HG03565 (cell line): ENCODE measurements at regions not wholly inside any gene's neighbourhood (a gene's known extent, or its start where the extent isn't known, plus 50 kb on each side); places are given as distances from the start of the nearest gene placed in this dataset.

ENCODE experiments used
- ATAC-seq: cut with Tn5 transposase; IDR thresholded peaks from one replicate; pipeline ENCODE4 v1.9.1; 2021; ENCODE audit warnings: mild to moderate bottlenecking, moderate library complexity; ENCODE audit not compliant: unreplicated experiment

DNA sequence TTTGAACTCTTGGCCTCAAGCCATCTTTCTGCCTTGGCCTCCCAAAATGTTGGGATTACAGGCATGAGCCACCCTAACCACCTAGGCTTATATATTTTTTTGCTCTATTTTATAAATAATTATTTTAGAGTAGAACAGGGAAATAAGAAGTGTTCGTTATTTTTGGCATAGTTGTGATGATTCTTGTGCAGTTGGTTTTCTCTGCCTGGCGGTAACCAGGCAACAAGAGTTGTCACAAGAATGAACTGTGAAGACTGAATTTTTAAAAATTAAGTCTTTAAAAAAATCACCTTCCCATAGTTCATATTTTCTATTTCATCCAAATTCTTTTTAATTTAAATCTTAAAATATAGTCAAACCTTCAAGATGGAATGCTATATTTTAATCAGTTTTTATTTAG lies 310.2 kb downstream of the ARL6IP6 start:
- ATAC-seq: no peak

DNA sequence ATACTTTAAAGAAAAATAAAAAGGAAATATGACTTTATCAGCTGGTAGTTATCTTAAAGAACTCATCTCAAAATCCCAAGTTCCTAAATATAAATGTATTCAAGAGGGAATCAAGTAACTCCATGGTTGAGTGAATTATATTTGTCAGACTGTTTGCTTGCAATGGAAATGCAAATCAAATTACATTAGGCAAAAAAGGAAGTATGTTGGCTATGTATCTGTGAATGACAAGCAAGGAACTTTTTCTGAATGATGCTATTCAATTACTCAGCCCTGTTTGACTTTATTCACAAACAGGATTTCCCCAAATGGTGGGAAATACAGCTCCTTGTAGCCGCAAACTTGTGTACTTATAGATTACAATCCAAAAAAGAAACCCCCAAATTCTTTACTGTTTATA lies 309.1 kb downstream of the ARL6IP6 start:
- ATAC-seq: no peak

DNA sequence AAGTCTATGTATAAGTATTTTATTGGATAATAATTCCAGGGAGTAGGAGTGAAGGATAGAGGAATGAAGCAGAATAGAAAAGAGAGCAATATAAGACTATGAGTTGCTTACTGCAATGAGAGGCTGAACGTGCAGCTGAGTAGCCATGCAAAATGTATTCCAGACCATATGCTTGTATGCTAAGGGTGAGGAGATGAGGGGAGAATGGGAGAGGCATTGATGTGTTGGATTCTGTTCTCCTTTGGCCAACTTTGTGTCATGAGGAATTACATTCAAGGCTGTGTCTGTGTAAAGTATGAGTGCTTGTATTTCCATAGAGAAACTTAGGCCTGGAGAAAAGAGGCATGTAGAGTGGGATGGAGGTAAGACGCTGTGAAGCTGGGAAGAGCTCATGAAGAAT lies 301.8 kb downstream of the ARL6IP6 start:
- ATAC-seq: no peak

DNA sequence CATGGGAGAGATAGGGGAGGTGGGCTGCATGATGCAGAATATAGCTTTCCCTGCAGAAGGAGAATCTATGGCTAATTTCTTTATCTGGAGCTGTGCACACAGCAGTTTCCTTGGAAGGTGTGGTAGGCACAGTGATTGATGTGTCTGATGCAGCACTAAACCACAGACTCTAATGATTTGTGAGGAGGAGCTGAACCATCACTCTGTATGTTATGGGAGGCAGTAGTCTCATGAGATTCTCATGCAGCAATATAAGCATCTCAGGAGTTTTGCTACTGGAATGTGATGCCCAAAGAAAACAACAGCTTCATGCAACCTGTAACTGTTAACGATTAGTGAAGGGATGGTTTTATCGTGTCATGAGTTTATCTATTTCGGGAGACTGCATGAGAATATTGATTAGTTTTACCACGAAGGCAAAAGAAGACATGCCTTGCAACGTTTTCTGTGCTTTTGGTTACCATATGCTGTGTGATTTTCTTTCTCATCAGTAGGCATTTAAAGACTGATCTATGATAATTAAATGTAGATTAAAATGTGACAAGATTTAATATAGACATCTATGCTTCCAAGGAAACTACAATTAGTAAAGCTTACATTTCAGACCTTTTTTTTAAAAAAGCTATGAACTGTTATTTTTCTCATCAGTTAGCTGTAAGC lies 286.8 kb downstream of the ARL6IP6 start:
- ATAC-seq: peak; percentile 30

DNA sequence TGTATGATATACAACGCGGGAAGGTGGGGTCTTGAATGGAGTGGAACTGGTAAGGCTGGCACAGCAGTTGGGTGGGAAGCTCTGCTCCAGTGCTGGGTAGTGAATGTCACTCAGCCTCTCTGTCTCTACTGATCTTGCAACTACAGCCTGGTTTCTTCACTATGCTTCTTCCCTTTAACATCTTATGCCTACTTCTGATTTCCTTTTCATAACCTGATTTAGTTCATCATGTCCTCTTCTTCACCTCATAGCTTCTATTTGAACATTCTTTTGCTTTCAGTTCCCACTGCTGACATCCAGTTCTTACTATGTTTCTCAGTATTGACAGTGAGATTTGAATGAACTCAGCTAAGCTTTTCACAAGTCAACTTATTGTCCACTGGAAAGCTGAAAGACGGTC lies 286.2 kb downstream of the ARL6IP6 start:
- ATAC-seq: peak; percentile 55

DNA sequence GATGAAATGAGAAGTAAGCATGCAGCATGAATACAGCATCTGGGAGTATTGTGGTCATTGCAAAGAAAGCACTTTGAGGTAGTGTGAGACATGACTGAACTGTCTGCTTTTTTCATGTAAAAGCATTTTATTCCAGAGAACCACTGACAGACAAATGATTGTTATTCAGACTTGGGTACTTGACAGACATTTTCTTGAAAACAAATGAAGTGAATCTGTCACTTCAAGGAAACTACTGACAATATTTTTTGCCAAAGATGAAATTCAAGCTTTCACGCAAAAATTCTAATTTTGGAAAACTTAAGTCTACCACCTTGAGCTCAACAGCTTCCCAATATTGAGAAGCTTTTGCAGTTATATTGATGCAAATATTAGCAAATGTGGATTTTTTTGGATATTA lies 255.7 kb downstream of the ARL6IP6 start:
- ATAC-seq: no peak

- ATAC-seq: no peak
Observed at GRCh38 chr2:152971685-152972084, 253.3 kb downstream of the ARL6IP6 start.

- ATAC-seq: no peak
Observed at GRCh38 chr2:152962446-152962845, 244.0 kb downstream of the ARL6IP6 start.

DNA sequence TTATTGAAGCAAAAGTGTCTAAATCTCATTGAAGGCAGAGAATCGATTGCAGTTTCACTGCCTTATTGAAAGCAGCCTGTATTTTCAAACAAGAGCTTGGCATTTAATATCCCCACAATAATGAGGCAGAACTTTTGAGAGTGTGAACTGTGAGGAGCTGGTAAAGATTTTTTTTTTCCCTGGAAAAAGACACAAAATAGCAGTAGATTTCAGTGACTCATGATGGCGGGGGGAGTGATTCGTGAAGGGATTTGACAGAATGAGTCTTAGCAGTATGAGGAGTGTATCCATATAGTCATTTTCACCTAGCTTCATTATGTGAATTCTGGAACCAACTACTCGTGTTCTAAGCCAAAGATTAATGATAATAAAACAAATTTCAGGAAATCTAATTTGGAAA lies 242.9 kb downstream of the ARL6IP6 start:
- ATAC-seq: no peak

DNA sequence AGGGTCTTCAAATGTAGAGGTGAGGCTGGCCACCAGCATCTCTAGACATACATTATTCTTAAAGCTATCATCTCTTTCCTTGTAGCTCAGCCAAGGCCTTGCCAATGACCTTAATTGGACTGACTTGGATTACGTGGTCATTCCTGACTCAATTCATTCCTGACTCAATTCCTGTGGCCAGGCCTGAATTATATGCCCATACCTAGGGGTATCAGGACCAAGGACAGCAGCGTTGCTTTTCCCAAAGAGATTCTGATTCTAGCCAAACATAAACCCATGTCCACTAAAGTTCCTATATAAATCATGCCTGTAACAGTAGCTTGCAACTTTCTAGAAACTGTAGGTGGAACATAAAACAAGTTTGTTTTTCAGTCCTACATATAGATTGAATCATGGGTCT lies 231.7 kb downstream of the ARL6IP6 start:
- no peak for ATAC-seq

- no peak for ATAC-seq
Observed at GRCh38 chr2:152944099-152944498, 225.7 kb downstream of the ARL6IP6 start.

GRCh38 chr2:152942940-152943440 lies 224.6 kb downstream of the ARL6IP6 start:
- no peak for ATAC-seq

DNA sequence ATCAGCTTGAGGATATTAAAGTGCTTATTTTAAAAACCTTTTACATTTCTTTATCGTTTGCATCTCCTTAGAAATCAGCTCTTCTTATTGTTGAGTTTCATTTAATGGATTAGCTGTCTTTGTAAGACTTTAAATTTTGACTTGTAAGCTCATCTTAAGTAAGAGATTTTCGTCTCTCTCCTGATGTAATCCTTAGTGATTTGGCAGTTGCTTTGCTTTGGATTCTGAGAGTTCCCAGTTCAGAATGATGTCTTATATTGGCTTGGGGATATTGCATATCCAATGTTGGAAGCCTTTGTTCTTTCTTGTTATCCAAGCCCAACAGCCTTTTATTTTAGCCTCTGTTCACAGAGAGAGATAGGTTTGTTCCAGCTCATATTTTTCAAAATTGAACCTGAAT lies 212.1 kb downstream of the ARL6IP6 start:
- ATAC-seq: no peak

GRCh38 chr2:152929628-152930027 lies 211.2 kb downstream of the ARL6IP6 start:
- ATAC-seq: no peak

GRCh38 chr2:152925547-152926448 lies 207.4 kb downstream of the ARL6IP6 start:
- ATAC-seq: peak; percentile 81

DNA sequence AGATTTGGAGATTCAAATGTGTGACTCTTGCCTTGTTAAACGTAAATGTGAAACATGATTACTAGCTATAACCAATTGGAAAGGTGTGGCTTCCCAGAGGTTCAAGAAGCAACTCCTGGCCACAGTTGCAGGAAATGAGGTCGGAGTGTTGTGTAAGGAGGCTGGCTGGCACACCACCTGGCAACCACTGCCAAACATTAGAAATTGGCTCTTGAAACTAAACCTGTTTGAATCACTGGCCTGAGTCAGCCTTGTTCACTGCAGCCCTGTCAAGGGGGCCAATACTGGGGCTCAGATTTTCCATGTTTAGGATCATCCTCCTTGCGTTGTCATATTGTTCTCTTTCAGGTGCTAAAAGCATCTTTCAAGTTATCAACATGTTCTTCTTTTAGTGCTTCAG lies 206.3 kb downstream of the ARL6IP6 start:
- ATAC-seq: no peak

DNA sequence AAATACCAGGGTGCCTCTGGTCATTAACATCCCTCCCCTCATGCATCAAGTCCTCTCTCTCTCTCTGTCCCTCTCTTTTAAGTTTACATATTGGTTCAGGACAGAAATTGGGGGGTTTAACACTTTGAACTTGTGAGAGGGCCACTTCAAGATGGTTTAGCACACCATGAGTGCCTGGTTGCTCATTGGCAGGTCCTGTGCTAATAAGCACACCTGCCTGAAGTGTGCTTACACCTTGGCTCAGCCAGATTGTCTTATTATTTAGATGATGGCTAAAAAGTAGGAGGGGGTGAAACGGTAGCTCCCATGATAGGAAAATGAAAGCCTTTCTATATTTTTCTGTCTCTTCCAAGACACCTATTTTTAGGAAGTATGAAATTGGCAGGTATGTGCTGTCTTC lies 205.8 kb downstream of the ARL6IP6 start:
- ATAC-seq: no peak

DNA sequence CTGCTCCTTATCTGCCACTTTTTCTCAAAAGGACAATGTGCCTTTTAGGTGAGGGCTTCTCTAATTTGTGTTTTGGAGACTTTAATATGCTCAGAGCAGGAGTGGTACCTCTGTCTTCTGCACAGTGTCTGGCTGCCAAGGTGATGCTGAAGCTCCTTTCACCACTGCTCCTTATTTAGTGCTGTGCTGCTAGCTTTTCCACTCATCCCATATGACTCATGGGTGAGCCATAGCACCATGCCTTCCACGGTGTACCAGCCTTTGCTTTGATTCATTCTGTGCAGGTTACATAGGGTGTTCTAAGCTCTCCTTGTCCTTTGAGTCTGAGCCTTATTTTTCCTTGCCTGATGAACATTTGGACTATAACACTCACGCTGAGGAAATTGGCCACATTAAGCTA lies 202.4 kb downstream of the ARL6IP6 start:
- ATAC-seq: no peak

- ATAC-seq: no peak
Observed at GRCh38 chr2:152910970-152911369, 192.6 kb downstream of the ARL6IP6 start.

- ATAC-seq: no peak
Observed at GRCh38 chr2:152907046-152907445, 188.6 kb downstream of the ARL6IP6 start.

GRCh38 chr2:152894051-152894450 lies 175.6 kb downstream of the ARL6IP6 start:
- no peak for ATAC-seq

DNA sequence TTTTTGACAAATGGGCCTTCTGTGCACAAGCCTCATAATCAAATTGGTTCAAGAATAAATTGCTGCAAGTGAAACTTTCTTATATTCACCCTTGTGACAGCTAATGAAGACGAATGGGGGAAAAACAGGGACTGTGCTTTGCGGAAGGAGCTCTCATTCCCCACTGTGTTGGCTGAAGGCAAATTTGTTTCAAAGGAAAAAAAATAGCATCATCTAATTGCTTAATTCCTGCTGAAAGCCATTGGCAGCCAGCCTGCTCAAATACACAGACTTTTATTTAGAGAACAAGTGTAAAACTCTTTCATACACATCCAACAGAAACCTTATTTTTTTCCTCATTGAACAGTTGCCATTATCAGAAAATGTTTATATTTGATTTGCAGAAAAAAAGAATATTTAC lies 172.3 kb downstream of the ARL6IP6 start:
- no peak for ATAC-seq
